Left cardiac atrium (tissue), 4 donors: ENCODE measurements at regions not wholly inside any gene's neighbourhood (a gene's known extent, or its start where the extent isn't known, plus 50 kb on each side); places are given as distances from the start of the nearest gene placed in this dataset.
"Not testable (repeated sequence)": the region's sequence is repeated elsewhere in the genome, so short reads cannot be mapped to it uniquely, and the experiment has no call there.

Experiments used
- ATAC-seq, 2 donors: fragments of 200-7000 bp; cut with Tn5 transposase; one replicate each; pipeline ENCODE4 v1.9.1; 2020; ENCODE audit warnings: mild to moderate bottlenecking in 2 of 2, moderate library complexity in 2 of 2
- DNase-seq: peaks from one replicate; pipeline ENCODE4 v3.0.0-alpha.2; 2020
- intact Hi-C, 2 donors: fragments of 100-400 bp; cut with DNase I; formaldehyde crosslinking; loops; one replicate each; pipeline versions ENCODE4 v1.14.1 to v1.15.1; 2022 to 2023
- donor health status: DM: no; HTN: yes; CAD: no.
- donor health status: DM: no; HTN: yes; CAD: no; lungs with severe emphysema.
- donor health status: DM: yes; HTN: yes; CAD: no.
- donor health status: Dilated cardiomyopathy.

GRCh38 chr13:61648547-61648946 is 232.9 kb upstream of the PCDH20 start:
- ATAC-seq, result no peak
- intact Hi-C loops, result no loop called here
- DNase-seq, result no peak

- intact Hi-C loops, result no loop called here
- ATAC-seq, result no peak
- DNase-seq, result no peak
These were observed 196.5 kb upstream of the PCDH20 start for GRCh38 chr13:61612192-61612591.

- no peak for DNase-seq
These were observed 192.5 kb upstream of the PCDH20 start for GRCh38 chr13:61608138-61608537.

DNA sequence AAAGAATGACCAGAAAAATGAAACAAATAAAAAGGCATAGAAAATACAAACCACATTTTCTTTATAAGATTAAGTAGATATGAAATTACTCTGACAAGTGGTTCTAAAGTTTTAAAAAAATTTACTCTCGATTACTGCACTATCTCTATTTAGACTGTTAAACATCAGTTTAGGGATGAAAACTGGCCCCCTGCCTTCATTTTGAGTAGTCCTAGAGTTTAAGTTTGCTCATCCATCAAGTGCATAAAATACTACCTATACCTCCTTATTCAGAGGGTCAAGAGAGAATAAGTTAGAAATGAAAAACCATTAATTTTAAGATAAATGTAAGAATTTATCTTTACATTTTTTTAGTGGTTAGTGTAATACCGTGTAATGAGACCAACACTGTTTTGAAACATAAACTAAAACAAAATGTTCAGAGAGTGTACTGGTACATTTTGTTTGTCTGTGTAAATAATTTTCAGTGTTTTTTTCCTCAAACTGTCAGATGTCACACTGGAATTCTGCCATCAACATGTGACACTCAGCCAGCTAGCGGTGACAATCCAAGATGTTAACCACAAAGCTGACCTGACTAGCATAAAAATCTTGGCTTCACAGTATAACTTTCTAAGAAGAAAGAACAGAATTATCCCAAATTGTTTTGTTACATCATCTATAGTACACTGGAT is 184.8 kb upstream of the PCDH20 start:
- intact Hi-C loops, result no loop called here
- DNase-seq, result no peak

More at GRCh38 chr13:61608138-61608537, 192.5 kb upstream of the PCDH20 start:
- intact Hi-C loops, result no loop called here
- no peak for ATAC-seq

DNA sequence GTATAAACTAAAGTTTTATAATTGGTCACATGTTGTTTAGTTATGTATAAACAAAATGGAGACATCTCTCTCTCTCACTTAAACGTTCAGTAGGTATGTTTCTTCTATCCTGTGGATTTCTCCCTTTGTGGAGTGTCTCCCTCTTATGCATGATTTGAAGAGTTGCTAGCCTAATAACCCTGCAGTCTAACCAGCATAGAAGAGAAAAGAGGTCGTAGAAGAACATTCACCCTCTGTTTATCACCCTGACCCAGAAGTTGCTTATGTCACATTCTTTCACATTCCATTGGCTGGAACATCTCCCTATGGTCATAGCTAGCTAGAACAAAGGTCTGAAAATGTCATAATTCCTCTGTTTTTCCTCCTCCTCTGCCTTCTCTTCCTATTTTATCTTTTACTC is 176.8 kb upstream of the PCDH20 start:
- intact Hi-C loops, result no loop called here
- no peak for DNase-seq
- no peak for ATAC-seq

More for the DNA sequence above, 184.8 kb upstream of the PCDH20 start:
- no peak for ATAC-seq

- DNase-seq, result no peak
- intact Hi-C loops, result no loop called here
- no peak for ATAC-seq
These were observed 160.3 kb upstream of the PCDH20 start for GRCh38 chr13:61575973-61576372.

GRCh38 chr13:61563645-61564044 is 148.0 kb upstream of the PCDH20 start:
- ATAC-seq (no peak), DNase-seq (no peak)
- intact Hi-C loops, result no loop called here

DNA sequence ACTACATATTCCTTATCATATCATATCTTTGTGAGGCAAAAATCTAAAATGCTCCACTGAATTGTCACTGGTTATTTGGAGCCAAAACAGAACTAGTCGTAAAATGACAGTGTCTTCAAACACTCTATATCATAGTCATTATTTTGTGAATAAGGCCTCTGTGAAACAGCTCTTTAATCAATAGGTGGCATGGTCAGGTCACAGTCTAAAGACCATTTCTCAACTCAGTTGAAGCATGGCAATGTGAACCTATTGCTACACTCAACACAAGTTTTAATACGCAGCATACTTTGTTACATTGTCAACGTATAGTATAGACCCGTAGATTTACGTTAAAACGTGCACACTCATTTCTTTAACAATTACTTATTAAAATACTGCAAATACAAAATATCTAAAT is 131.3 kb upstream of the PCDH20 start:
- intact Hi-C loops, result no loop called here
- ATAC-seq (no peak), DNase-seq (no peak)

- DNase-seq (no peak), ATAC-seq (no peak)
- intact Hi-C loops, result no loop called here
These were observed 130.8 kb upstream of the PCDH20 start for GRCh38 chr13:61546413-61546812.

- intact Hi-C loops, result no loop called here
These were observed 120.8 kb upstream of the PCDH20 start for GRCh38 chr13:61536433-61536832.

GRCh38 chr13:61531383-61532065 is 115.9 kb upstream of the PCDH20 start:
- no peak for ATAC-seq
- intact Hi-C loops, result no loop called here

More at GRCh38 chr13:61536433-61536832, 120.8 kb upstream of the PCDH20 start:
- DNase-seq, result no peak
- ATAC-seq, result no peak

GRCh38 chr13:61519214-61519613 is 103.6 kb upstream of the PCDH20 start:
- DNase-seq, ATAC-seq, intact Hi-C loops: not testable (repeated sequence)

More at GRCh38 chr13:61531383-61532065, 115.9 kb upstream of the PCDH20 start:
- no peak for DNase-seq

GRCh38 chr13:61508936-61509335 is 93.3 kb upstream of the PCDH20 start:
- intact Hi-C loops, result no loop called here
- DNase-seq (no peak), ATAC-seq (no peak)

DNA sequence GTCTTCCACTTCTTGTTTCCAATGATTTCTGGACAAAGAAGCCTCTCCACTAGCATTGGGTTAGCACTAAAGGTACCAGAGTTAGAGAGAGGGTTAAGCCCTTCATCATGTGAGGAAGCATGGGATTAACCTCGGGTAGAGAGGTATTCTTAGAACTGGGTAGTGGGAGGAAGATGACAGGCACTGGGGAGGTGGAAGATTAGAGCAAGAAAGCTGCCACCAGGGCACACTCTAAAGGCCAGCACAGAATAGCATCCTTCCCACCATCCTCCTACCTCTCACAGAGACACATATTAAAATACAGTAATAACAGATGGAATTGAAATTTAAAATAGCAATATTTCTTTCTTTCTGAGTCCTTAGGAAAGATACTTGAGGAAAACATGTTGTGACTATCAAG is 84.5 kb upstream of the PCDH20 start:
- no peak for ATAC-seq
- intact Hi-C loops, result no loop called here
- DNase-seq, result no peak

DNA sequence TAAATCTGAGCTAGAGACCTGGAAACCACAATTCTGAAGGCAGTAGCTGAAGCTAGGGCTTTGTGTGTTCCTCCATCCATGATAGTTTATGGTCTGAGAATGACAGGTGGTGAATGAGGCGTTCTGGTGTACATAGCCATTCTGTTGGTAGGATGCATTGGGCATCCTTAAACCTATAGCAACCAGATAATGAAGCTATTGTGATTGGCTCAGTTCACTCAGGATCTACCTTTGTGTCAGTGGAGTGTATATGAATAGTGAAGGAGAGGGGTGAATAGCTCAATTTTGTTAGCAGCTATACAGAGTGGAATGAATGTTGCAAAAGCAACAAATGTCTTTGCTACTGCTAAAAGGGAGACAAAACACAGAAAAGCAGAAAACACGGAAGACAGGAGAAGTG is 80.0 kb upstream of the PCDH20 start:
- no peak for ATAC-seq
- DNase-seq, result no peak
- intact Hi-C loops, result no loop called here

- ATAC-seq, intact Hi-C loops, DNase-seq: not testable (repeated sequence)
These were observed 77.9 kb upstream of the PCDH20 start for GRCh38 chr13:61493556-61493955.

DNA sequence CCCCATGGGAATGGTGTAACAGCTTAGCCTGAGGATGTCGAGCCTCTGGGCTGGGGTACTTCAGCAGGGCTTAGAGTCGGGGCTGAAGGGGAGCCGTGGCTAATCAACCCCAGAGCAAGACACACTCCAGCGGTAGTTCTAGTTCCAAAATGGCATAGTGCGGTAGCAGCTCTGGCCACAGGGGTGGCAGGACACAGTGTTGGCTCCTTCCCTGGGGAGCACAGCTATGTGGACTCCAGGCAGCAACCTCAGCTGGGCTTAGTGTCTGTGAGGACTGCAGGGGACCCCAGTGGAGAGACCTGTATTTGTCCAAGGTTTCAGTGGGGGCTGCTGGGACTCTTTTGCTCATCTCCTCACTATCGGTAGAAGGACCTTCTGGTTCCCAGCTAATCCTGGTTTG is 70.8 kb upstream of the PCDH20 start:
- ATAC-seq (no peak), DNase-seq (no peak)
- intact Hi-C loops, result no loop called here

DNA sequence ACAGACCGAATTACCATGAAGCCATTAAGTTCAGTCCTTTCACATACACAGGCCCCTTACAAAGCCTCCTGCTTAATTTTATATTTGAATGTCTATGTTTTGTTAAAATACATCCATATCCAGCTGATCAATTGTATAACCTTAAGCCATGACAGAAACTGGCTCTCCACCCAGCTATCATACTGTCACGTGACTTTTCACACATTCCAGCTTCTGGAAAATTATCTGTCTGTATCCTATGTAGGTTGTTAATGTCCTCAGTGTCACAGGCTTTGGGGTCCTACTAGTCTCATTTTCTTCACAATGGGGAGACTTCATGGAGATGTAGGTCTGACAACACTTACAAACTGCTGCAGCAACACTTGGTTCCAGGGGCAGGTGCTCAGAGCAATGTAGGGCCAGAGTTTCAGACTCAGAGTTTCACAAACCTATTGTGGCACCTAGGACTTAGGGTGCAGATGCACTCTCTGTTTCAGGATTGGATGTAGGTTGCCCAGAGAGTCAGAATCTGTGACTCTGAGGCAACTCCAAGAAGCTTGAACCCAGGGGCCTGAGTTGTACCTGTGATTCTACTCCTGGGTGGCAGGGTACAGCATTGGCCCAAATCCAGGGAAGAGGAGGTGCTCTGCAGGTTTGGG is 69.6 kb upstream of the PCDH20 start:
- ATAC-seq (no peak), DNase-seq (no peak)
- intact Hi-C loops, result no loop called here

DNA sequence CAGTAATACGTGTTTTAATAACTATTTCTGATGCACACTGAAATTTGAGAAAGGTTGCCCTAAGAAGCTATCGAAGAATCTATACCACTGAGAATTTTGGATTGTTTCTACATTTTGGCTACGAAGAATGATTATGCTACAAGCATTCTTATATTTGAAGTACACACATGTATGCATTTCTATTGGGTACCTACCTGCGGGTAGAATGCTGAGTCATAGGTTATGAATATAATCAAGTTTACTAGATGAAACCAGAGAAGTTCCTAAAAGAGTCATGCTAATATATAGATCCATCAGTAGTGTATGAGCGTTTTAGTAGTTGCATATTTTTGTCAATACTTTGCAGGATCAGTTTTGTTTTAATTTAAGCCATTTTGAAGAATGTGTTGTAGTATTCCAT is 62.0 kb upstream of the PCDH20 start:
- no peak for ATAC-seq

DNA sequence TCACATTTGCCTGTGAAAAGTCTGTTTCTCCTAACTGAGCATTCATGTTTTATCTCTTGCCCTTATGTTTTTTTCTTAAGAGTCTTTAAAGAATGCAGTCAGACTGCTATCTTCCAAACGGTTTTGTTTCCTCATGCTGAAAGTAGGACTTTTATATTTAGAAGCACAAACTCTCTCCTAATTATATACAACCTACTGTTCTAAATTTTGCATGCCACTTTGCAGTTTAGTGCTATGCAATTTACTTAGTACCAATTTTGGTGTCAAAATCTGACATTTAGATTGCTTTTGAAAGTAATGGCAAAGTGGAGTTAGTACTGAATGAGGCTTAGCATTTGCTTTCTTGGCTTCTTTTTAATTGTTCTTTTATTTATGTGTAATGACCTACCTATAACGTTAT is 55.1 kb upstream of the PCDH20 start:
- intact Hi-C loops, result no loop called here
- DNase-seq, result no peak
- no peak for ATAC-seq

More for the DNA sequence above, 62.0 kb upstream of the PCDH20 start:
- intact Hi-C loops, result no loop called here
- DNase-seq, result no peak
